HG03280 (cell line): ENCODE measurements at regions not wholly inside any gene's neighbourhood (a gene's known extent, or its start where the extent isn't known, plus 50 kb on each side); places are given as distances from the start of the nearest gene placed in this dataset.

Experiments used
- ATAC-seq: cut with Tn5 transposase; IDR thresholded peaks from one replicate; pipeline ENCODE4 v1.9.1; 2021; ENCODE audit warnings: mild to moderate bottlenecking, moderate library complexity; ENCODE audit not compliant: unreplicated experiment

DNA sequence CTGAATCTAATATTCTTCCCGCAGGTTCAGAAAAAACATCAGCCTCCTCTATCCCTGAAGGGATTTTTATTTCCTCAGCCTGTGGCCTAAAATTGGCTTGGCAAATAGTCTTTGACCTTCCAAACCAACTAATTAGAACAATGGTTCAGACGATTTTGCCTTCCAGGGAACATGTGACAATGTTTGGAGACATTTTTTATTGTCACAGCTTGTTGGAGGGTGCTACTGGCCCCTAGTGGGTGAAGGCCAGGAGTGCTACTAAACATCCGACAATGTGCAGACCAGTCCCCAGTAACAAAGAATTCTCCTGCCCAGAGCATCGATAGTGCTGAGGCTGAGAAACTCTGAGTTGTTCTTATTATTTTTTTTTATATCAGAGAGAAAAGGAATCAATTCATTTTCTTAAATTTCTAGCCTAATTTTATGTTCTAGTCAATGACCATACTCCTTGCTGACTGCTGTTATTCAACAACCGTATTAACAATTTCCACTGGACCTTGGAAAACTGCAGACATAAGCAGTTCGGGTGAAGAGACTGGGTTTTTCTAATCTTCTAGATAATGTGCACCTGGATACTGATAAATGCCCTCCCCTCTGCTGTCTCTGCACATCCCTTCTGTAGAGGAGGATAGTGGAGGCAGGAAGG is 280.7 kb downstream of the LMX1A start:
- no peak for ATAC-seq

DNA sequence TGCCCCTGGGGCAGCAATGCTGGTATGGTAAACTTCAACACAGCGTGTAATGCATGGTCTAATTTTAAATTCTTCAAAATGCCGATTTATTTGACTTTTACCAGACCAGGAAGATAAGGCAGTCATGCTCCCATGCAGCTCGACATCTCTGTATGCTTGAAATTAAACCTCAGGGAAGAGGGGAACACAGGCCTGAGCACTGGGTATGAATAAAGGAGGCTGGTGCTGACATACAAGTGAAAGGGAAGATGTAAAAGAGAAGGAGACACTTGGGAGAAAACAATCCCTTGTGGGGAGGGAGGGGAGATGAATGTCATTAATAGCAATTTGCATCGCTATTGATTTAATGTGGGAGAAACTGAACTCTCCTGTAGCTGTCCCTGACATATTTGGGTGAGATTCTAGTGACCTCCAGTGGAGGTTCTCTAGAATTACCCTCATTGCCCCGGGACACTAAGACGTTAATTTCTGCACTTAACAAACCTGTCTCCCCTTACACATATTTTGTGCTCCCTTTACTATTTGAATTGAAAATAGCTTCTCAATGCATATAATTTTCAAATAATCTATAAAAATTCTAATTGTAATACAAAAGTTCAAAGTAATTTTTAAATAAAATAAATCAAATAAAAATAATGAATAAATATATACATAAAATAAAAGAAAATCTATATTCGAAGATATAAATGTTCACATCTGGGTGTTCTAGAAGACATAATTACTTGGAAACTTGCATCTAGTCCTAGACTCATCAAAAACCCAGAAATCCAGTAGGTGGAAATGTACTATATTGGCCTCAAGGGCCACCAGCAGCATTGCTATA is 283.1 kb downstream of the LMX1A start:
- ATAC-seq = peak; percentile 81

DNA sequence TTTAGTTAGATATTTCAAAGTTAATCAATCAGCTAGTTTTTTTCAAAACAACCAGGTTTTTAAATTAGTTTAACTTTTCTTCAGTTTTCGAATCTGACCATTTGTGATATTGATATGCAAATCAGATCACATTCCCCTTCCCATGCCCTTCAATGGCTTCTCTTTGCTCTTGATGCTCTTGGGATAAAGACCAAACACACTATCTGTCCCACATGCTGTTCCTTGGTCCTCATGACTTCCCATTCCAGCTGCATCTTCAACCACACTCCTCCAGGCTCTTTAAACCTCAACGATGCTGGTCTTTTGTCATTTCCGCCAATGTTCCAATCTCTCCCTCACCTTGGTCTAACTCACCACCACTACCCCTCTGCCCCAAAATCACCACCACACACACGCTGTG is 285.8 kb downstream of the LMX1A start:
- no peak for ATAC-seq

DNA sequence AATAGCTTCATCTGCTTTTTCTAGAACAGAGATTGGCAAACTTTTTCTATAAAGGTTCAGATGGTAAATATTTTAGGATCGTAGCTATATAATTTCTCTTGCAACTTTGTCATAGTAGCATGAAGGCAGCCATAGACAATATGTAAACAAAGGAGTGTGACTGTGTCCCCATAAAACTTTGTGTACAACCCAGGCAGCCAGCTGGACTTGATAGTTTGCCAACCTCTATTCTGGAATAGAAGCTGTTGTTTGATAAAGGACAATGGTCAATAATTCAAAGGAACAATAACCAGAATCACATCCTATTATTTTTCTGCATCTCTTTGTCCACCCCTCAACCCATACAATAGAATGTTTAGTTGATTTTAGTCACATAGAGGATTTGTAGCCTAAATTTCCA is 286.7 kb downstream of the LMX1A start:
- ATAC-seq = no peak

DNA sequence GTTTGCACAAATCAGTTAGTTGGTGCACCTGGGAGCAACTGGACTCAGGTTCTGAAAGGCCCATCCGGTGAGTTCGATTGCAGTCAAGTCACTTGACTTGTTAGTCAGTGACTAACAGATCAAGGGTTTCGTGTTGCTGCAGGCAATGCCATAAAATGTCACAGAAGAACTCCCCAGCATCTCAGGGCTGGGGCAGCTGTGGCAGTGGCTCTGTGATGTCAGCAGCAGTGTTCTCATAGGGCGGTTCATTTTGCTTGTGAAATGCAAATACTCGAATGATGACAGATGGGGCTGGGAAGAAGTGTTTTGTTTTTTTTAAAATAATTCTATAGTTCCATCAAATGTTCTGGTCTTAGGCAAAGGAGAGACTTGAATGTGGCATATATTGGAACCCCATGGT is 287.8 kb downstream of the LMX1A start:
- ATAC-seq = no peak

DNA sequence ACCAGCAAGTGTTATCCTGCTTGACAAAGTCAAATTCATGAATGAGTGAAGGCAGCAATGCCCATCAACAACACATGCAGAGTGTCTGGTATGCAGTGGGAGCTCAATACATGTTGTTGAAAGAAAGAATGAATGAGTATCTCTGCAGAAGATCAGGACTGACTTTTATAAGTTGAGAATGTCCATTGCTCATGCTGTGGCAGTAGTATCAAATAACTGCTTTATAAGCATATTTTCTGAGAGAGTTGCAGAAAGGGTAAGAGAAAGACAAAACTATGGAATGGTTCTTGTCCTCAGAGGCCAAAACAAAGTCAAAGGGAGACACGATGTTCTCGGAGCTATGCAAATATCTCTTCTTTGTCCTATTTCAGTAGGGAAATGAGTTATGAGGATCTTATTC is 288.7 kb downstream of the LMX1A start:
- no peak for ATAC-seq

DNA sequence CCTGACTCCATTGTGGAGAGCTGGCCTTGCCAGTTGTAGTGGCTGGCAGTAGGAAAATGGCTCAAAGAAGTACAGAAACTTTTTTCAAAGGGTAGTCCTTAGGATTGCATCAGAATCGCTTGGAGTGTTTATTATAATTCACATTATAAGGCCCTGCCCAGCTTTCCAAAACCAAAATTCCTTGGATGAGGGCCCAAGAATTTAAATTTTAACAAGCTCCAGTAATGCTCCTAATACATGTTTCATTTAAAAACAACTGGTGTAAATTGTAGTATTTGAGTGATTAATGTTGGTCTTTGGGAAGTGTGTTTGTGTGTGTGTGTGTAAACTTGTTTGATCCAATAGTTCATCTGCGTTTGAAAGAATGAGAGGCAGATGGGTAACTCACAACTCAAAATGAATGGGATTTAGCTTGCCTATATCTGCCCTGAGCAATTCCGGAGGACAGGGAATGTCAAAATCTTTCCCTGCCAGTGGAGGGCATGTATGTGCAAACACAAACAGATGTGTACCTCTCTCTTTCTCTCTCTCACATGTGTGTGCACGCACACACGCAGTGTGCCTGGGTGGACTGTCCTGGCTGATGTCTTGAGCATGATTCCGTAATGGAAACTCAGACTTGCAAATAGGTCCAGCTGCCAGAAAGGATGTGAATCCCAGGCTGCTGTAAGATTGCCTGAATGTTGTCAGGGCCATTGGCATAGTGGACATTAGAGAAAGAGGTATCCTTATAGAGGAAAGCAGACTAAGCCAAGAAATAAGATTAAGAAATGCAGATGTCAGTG is 293.1 kb downstream of the LMX1A start:
- no peak for ATAC-seq

DNA sequence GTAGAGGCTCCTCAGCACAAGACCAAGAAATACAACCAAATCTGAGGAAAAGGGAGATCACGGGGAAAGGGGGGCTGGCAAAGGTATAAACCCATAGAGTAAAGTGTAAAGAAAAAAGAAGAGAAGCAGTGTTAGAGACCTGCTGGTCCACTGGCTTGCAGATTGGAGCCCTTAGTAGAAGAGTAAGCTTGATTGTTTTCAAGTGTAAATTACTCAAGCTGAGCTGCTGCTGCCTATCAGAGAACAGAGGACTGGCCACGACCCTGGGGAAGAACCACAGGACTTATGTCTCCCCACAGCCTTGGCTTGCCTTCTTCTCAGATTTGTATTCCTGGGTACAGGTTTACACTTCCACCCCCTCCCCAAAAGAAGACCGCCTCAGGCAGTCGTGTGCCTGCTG is 294.2 kb downstream of the LMX1A start:
- ATAC-seq = no peak

DNA sequence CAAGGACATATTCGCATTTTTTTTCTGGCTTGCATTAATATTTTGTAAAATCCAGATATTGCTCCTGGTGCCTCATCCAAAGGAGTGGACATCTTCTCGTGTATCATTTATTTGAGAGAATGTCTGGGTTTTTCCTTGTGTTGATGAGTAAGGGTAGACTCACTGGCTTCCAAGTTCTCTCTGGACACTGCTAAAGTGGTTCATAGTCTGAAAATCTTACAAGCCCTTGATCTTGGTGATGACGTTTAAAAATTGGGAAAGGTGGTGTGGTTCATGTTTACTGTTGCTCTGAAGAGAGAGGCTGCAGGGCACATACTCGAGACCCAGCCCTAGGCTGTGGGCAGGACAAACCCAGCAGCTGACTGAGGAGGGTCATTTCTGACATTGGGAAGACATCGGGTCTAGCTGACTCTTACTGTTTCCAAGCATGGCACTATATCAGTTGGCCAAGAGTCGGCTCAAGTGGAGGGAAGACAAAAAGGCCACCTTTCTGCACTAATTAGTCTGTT is 296.2 kb downstream of the LMX1A start:
- no peak for ATAC-seq

DNA sequence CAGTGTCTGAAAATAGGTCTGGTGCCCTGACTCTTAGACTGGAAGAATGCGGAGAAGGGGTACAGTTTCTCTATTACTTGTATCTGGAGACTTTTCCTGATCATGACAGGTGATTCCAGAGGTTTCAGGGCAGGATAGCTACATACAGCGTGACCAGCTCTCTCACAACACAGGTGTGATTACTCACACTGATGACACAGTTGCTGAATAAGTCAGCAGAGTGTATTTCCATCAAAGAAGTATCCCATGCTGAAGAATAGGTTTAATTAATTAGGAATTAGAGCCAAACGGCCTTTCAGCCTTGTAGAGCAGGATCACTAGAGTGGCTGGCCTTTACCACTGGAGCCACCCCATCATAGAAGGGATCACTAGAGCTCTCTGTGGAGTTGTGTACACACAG is 298.6 kb downstream of the LMX1A start:
- ATAC-seq = no peak

DNA sequence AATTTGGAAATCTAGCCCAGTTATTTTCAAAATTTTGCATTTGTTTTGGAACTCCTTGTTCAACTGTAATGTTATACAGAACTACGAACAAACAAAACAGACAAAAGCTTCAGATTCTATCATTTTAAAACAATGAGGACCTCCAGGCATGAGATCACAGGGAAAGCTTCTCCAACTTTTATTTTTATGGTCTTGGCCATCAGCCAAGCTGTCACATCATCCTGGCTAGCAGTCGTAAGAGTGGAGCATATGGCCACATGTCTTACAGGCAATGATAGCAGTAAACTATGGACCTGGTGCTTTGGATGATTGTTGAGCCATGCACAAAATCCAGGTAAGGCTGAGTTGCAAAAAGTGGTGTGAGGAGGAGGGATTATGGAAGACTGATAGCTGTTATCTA is 299.6 kb downstream of the LMX1A start:
- no peak for ATAC-seq

DNA sequence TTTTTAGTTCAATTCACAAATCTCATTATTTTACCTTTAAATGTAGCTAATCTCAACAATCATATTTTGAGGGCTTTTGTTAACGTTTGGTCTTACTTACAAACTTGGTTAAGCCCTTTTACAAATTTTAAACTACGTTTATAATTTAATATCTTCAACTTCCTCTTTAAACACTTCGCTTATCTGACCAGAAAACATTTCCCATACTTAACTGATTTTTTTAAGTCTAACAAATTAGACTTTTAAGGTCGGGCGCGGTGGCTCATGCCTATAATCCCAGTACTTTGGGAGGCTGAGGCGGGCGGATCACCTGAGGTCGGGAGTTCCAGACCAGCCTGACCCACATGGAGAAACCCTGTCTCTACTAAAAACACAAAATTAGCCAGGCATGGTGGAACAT is 300.9 kb downstream of the LMX1A start:
- ATAC-seq = no peak

DNA sequence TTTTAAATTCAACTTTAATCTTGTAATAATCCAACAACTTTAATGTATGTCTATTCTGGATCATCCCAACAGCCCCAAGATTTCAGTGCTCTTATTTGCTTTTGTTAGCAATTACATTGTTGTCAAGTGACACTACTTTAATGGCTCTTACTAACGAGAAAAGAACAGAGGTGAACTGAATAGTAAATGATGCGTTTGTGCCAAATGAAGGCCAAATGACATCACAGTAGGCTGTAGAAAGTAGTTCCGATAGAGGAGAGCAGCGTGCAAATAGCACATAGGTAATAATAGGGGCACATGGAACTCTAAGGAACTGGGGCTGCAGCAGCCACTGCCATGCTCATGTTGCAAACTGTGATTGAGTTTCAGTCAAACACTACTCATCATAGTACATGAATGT is 301.9 kb downstream of the LMX1A start:
- ATAC-seq = no peak

DNA sequence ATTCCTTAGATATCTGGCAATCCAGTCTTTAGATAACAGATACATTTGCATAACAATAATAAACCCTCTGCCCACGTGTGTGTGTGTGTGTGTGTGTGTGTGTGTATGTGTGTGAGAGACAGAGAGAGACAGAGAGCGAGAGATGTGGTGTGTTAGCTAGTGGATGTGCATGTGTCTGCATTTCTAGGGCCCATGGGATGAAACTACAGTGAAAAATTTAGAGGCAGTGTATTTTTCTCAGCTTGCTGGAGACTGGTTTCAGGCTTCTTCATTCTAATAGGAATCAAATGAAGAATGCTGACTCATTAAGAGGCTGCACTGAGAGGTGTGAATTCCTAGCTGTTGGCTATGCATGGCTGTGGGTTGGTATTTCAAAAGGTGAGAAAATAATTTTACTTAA is 303.2 kb downstream of the LMX1A start:
- no peak for ATAC-seq

DNA sequence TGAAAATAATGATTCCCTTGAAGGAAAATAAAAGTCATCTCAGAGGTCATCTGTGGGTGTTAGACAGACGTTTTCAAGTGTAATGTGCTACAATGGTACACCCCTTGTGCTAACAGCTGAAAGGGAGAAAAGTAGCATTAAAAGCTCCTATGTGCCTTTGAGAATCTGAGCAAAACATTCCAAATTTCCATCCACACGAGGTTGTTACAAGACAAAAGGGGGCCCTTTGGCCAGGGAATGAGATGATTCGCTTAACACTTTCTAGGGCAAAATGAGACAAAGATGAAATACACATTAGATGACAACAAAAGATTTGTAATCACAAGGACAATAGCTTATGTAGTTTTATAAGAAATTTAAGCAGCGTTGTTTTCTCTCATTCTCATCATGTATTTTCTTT is 303.6 kb downstream of the LMX1A start:
- no peak for ATAC-seq

DNA sequence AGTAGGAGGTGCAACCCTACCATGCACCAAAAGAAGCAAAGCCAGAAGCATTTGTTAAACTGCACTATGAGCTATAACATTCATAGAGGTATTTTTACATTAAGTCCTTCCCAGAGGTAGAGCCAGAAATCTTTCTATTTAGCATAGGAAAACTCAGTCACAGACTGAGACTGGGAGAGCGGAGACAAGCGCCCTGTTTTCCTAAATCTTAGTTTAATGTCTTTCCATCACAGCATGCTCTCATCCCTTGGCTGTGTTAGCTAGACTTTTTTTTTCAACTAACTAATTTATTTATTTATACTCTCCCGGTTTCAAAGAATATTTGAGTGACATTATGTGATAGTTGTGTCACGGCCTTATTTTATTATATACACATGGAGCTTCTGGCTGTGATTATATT is 304.1 kb downstream of the LMX1A start:
- no peak for ATAC-seq

DNA sequence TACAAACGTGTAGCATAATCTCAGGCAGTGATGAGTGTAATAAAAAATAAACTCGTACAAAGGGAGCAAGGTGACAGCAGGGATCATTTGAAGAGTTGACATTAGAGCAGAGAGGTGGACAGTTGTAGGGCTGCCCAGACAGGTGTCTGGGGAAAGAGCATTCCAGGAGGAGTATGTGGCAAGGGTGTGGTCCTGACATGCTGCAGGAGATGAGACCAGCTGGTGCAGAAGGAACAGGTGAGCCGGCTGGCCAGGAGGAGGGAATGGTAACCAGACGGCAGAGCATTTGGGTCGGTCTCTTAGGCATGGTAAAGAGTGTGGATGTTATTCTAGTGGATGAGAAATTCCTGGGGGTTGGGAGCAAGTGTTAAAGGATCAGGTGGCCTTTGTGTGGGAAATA is 306.3 kb downstream of the LMX1A start:
- no peak for ATAC-seq

DNA sequence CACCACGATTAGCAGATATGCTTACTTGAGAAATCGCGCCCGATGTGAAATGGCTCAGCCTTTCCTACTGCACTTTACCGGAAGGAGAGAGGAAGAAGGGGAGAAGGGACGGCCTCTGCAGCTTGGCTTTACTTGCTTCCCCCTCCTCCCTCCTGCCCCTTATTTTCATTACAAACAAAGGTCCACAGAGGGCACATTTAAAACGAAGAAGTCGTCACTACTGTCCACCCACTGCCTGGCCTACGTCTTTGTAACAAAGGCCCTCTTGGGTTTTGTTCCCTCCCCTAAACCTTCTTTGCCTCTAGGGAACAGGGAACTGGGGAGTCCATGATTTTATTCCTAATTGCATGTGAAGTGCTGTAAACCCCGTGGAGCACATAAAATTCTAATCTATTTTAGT is 308.5 kb downstream of the LMX1A start:
- ATAC-seq = no peak

DNA sequence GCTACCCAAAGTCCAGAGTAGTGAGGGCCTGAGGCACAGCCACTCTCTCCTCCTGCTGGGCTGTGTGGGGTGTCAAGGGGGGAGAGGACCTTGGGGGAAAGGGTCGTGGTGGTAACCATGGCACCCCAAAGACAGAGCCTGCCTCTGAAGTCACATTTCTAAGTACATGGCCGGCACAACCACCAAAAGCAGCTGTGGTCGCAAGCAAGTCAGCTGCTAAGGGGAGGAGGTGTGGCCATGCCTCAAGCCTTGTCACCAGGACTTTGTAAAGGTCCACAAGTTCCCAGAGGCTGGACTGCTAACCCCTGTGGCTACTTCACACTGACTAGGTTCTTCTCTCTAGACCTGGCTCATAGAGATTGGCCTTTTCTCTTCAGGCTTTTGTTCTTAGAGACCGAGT is 310.6 kb downstream of the LMX1A start:
- no peak for ATAC-seq

DNA sequence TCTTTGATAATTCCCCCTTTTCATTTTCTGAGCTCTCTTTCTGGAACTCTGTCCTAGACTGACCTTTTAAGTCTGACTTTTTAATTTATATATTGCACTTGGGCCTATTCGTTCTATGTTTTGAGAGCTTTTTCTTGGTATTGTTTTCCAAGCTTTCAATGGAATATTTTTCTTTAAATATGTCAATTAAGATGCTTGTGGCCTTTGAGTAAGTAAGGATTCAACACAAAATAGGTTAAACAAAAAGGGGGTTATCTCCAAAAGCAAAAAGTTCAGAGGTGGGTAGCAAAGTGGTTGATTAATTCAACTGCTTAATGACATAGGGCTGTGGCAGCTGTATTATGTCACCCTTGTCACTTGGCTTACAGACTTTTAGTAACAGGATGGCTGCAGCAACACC is 315.9 kb downstream of the LMX1A start:
- ATAC-seq = no peak

DNA sequence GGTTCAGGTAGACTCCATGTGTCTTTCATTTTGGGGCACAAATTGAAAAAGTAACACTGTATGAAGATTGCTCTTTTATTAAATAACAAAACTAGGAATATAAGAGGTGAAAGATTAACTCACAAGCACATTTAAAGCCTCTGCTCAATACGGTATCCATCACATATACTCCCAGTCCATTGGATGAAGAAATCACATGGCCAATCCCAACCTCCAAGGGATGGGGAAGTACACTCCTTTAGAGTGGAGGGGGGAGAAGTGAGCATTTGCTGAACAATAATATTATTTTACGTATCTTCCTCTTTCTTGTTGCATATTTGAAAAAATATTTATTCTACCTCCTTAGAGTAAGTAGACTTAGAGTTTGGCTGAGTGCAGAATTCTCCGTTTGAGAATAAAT is 316.5 kb downstream of the LMX1A start:
- ATAC-seq = no peak

DNA sequence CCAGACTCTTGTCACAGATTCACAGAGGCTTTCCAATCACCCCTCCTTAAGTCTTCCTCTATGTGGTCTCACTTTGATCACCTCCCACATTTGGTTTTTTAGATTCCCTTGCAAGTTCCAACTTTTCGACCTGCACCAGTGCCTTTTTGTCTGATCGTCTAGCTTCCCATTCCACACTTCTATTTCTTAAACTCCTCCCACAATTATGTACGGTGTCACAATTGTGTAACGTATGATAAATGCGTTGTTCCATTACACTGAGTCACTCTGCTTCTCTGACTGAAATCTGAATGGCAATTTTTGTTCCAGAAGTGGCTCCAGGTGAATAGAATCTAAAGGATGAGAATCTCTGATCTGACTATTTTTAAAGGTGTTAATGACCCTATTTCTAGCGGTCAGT is 320.1 kb downstream of the LMX1A start:
- no peak for ATAC-seq
